Hepatocyte (in vitro differentiated cells): ENCODE measurements at regions not wholly inside any gene's neighbourhood (a gene's known extent, or its start where the extent isn't known, plus 50 kb on each side); places are given as distances from the start of the nearest gene placed in this dataset.

Experiments used
- EZH2 ChIP-seq: fragments of 200-600 bp; sonication (generic); IDR thresholded peaks from 2 replicates; pipeline ENCODE4 v1.6.1; 2016; ENCODE audit warnings: antibody characterized with exemption, mild to moderate bottlenecking, borderline replicate concordance
- TF ChIP-seq, protein P1 (sequence below): fragments of 200-600 bp; sonication (generic); IDR thresholded peaks from 2 replicates; pipeline ENCODE4 v1.5.1; 2016; ENCODE audit warnings: antibody characterized with exemption, mild to moderate bottlenecking; ENCODE audit not compliant: poor library complexity

DNA sequence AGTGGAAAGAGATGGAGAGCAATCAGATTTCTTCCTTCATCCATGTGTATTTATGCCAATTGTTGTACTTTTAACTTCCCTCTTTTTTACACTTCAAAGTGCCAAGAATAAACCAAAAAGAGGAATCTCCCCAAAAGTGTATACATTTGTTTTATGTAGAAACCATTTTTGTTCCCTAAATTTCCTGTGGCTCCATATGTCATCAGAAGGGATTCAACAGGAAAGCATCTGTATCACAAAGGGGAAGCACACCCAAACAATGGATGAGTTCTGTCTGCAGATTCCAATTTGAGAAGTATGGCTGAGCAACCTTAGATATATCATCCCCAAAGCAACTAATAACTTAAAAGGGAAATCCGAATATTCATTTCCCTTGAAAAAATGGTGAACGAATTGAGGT lies 275.0 kb downstream of the MREG start:
- TF ChIP-seq, protein P1, sequence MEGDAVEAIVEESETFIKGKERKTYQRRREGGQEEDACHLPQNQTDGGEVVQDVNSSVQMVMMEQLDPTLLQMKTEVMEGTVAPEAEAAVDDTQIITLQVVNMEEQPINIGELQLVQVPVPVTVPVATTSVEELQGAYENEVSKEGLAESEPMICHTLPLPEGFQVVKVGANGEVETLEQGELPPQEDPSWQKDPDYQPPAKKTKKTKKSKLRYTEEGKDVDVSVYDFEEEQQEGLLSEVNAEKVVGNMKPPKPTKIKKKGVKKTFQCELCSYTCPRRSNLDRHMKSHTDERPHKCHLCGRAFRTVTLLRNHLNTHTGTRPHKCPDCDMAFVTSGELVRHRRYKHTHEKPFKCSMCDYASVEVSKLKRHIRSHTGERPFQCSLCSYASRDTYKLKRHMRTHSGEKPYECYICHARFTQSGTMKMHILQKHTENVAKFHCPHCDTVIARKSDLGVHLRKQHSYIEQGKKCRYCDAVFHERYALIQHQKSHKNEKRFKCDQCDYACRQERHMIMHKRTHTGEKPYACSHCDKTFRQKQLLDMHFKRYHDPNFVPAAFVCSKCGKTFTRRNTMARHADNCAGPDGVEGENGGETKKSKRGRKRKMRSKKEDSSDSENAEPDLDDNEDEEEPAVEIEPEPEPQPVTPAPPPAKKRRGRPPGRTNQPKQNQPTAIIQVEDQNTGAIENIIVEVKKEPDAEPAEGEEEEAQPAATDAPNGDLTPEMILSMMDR: no peak
- no peak for TF ChIP-seq EZH2
